Body of pancreas (tissue), 4 donors: ENCODE measurements at regions not wholly inside any gene's neighbourhood (a gene's known extent, or its start where the extent isn't known, plus 50 kb on each side); places are given as distances from the start of the nearest gene placed in this dataset.
"Not testable (repeated sequence)": the region's sequence is repeated elsewhere in the genome, so short reads cannot be mapped to it uniquely, and the experiment has no call there.

Experiments
- ATAC-seq: fragments of 150-250 bp; one replicate; pipeline ENCODE4 v1.9.1; 2016
- DNase-seq, 4 donors: peaks; one replicate each; pipeline ENCODE4 v3.0.0-alpha.2; 2019
- H3K27ac ChIP-seq, 4 donors: fragments of 200-600 bp; sonication (generic); 1 replicate in 3 of 4; 2 replicates in 1 of 4; pipeline versions ENCODE4 v1.5.1 to v1.6.1; 2016 to 2019; ENCODE audit warnings: mild to moderate bottlenecking in 1 of 4, mixed read lengths in 1 of 4, moderate library complexity in 1 of 4
- H3K27me3 ChIP-seq, 2 donors: fragments of 200-600 bp; sonication (generic); one replicate each; pipeline ENCODE4 v1.6.0; 2016; ENCODE audit warnings: mild to moderate bottlenecking in 1 of 2
- H3K36me3 ChIP-seq, 2 donors: fragments of 200-600 bp; sonication (generic); replicated peaks in 1 of 2; 2 replicates each; pipeline ENCODE4 v1.5.1; 2016; ENCODE audit warnings: low read depth in 2 of 2; ENCODE audit not compliant: insufficient read depth in 1 of 2
- H3K4me1 ChIP-seq: fragments of 200-600 bp; sonication (generic); one replicate; pipeline ENCODE4 v1.6.0; 2016
- H3K4me3 ChIP-seq, 2 donors: fragments of 200-600 bp; sonication (generic); 1 replicate in 1 of 2; 2 replicates in 1 of 2; pipeline ENCODE4 v1.5.1; 2016 to 2019
- H3K9me3 ChIP-seq, 3 donors: fragments of 200-600 bp; sonication (generic); 1 replicate in 2 of 3; 2 replicates in 1 of 3; pipeline ENCODE4 v1.5.1; 2016
- POLR2A ChIP-seq, 3 donors: fragments of 450-650 bp; IDR thresholded peaks; one replicate each; pipeline ENCODE4 v1.6.1; 2016; ENCODE audit warnings: antibody characterized with exemption in 3 of 3, mild to moderate bottlenecking in 2 of 3
- WGBS, 2 donors: methylation state at CpG; one replicate each; pipeline ENCODE4 v1.1.5; 2017; 5-methylcytosine and 5-hydroxymethylcytosine counted together
- intact Hi-C: fragments of 100-400 bp; cut with DNase I; formaldehyde crosslinking; loops from one replicate; pipeline ENCODE4 v1.15.1; 2023
- TF ChIP-seq, protein P1 (sequence below), 7 experiments: fragments of 450-650 bp in 4 of 7; fragments of 200-600 bp in 3 of 7; sonication (generic) in 3 of 7; IDR thresholded peaks; one replicate each; pipeline ENCODE4 v1.5.1; 2016 to 2019; ENCODE audit warnings: antibody characterized with exemption in 7 of 7

DNA sequence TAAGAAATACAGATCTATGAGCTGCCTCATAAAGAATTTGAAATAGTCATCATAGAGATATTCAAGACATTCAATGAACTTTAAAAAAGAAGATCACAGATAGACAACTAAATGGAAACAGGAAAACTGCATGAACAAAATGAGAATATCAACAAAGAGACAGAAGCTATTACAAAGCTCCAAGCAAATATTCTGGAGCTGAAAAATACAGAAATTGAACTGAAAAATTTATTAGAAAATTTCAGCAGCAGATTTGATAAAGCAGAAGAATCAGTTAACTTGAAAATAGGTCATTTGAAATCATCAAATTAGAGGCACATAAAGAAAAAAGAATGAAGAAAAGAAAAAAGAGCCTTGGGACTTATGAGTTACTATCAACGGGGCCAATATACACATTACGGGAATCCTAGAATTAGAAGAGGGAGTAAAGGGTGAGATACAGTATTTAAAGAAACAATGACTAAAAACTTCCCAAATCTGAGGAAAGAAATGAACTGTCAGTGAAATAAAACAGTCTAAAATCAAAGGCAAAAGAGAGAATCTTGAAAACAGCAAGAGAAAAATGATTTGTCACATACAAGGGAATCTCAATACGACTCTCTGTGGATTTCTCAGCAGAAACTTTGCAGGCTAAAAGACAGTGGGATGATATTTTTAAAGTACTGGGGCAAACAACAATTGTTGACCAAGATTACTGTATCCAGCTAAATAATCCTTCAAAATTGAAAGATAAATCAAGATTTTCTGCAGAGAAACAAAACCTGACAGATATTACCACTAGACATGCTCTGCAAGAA is 641.6 kb downstream of the ANKRD50 start:
- no peak overlapping the region for H3K27ac ChIP-seq
- TF ChIP-seq POLR2A (IDR thresholded peaks at IDR 0.05): no peak
- TF ChIP-seq, protein P1, sequence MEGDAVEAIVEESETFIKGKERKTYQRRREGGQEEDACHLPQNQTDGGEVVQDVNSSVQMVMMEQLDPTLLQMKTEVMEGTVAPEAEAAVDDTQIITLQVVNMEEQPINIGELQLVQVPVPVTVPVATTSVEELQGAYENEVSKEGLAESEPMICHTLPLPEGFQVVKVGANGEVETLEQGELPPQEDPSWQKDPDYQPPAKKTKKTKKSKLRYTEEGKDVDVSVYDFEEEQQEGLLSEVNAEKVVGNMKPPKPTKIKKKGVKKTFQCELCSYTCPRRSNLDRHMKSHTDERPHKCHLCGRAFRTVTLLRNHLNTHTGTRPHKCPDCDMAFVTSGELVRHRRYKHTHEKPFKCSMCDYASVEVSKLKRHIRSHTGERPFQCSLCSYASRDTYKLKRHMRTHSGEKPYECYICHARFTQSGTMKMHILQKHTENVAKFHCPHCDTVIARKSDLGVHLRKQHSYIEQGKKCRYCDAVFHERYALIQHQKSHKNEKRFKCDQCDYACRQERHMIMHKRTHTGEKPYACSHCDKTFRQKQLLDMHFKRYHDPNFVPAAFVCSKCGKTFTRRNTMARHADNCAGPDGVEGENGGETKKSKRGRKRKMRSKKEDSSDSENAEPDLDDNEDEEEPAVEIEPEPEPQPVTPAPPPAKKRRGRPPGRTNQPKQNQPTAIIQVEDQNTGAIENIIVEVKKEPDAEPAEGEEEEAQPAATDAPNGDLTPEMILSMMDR (IDR thresholded peaks at IDR 0.05): no peak
- H3K4me3 ChIP-seq: no peak overlapping the region
- ATAC-seq (no peak), DNase-seq (no peak)
- H3K36me3 ChIP-seq: no peaks in the 10 kb centered on the region
- H3K9me3 ChIP-seq: peaks cover 0 to 18% (median 0%) of the 10 kb centered on the region in 3 donors
- no peaks in the 10 kb centered on the region for H3K27me3 ChIP-seq
- intact Hi-C loops: no loop called here
- WGBS, 2 donors: 68 to 76% methylated on average over 3 of the region's 3 CpGs
- no peaks in the 10 kb centered on the region for H3K4me1 ChIP-seq

DNA sequence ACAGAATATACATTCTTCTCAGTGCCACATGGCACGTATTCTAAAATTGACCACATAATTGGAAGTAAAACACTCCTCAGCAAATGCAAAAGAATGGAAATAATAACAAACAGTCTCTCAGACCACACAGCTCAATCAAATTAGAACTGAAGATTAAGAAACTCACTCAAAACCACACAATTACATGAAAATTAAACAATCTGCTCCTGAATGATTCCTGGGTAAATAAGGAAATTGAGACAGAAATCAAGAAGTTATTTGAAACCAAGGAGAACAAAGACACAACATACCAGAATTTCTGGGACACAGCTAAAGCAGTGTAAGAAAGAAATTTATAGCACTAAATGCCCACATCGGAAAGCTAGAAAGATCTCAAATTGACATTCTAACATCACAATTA is 637.3 kb downstream of the ANKRD50 start:
- H3K4me3 ChIP-seq, ATAC-seq, H3K36me3 ChIP-seq, H3K27ac ChIP-seq, intact Hi-C loops, DNase-seq, H3K27me3 ChIP-seq, H3K4me1 ChIP-seq: not testable (repeated sequence)
- H3K9me3 ChIP-seq: peaks cover 0 to 18% (median 0%) of the 10 kb centered on the region in 3 donors
- 56 to 62% methylated on average over 2 of the region's 2 CpGs for WGBS, 2 donors

DNA sequence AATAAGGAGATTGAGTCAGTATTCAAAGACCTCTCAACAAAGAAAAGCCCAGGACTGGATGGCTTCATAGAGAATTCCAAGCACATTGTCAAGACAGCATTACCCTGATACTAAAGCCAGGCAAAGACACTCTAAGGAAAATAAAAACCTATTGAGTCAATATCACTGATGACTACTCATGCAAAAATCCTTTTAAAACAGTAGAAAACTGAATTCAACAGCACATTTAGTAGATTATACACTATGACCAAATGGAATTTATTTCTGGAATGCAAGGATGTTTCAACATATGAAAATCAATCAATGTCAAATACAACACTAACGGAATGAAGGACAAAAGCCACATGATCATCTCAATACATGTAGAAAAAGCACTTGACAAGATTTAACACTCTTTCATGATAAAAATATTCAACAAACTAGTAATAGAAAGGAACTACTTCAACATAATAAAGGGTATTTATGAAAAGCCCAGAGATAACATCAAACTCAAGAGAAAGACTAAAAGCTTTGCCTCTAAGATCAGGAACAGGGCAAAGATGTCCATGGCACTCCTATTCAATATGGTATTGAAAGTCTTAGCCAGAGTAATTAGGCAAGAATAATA is 633.3 kb downstream of the ANKRD50 start:
- Histone ChIP-seq H3K27ac (no peak overlapping the region), H3K9me3 (peaks cover 0 to 11% (median 0%) of the 10 kb centered on the region in 3 donors), H3K27me3 (no peaks in the 10 kb centered on the region), H3K36me3 (no peaks in the 10 kb centered on the region), H3K4me3 (no peak overlapping the region), H3K4me1 (no peaks in the 10 kb centered on the region)
- TF ChIP-seq, protein P1 (IDR thresholded peaks at IDR 0.05): no peak
- no peak for TF ChIP-seq POLR2A (IDR thresholded peaks at IDR 0.05)
- DNase-seq (no peak), ATAC-seq (no peak)
- 29 to 44% methylated on average over 1 of the region's 1 CpG for WGBS, 2 donors
- intact Hi-C loops: no loop called here

DNA sequence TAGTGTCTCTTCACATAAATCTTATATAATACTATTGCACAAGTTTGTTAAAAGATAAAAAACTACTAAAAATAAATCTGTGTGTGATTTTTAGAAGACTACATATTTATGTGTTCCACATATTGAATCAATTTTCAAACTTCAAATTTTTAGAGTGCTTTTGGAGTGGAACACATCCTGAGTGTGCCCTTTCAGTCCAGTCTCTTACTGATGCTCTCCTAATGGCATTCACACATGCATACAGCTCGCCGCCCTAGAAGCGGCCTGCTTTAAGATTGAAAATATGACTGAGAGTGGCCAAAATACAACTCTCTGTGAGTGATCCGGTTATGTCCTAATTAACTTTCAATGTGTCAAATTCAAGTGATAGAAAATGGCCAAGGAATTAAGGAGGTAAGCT is 628.8 kb downstream of the ANKRD50 start:
- Histone ChIP-seq H3K36me3 (no peaks in the 10 kb centered on the region), H3K4me1 (no peaks in the 10 kb centered on the region), H3K4me3 (no peak overlapping the region), H3K27me3 (no peaks in the 10 kb centered on the region), H3K27ac (no peak overlapping the region), H3K9me3 (peaks cover 0 to 6% (median 0%) of the 10 kb centered on the region in 3 donors)
- ATAC-seq (no peak), DNase-seq (no peak)
- no peak for TF ChIP-seq POLR2A (IDR thresholded peaks at IDR 0.05)
- TF ChIP-seq, protein P1 (IDR thresholded peaks at IDR 0.05): no peak
- intact Hi-C loops: no loop called here
- WGBS, 2 donors: 34 to 44% methylated on average over 4 of the region's 4 CpGs

DNA sequence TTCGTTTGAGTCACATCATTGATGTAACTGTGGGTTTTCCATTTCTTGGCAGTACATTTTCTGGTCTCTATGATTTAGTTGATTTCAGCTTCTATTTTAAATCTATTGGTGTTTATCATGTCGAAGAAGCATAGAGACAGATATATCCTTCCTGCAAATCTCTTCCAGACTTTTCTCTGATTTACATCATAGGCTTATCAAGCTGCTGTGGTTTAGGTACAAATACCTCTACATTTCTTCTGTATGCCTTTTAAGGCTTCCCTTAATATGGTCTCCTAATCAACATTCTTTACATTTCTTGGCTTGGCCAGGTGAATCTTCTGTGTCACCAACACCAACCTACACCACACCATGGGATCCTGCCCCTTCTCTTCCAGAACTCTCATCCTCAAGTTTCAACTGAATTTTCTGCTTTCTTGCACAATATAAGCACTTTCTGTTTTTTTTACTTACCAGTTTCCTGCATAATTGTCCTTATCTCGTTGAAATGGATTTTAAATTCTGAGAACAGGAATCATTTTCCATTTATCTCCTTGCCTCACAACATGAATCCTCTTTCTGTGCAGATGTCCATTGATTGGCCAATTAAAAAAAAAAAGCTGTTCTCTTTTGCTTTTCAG is 626.9 kb downstream of the ANKRD50 start:
- no peak overlapping the region for H3K27ac ChIP-seq
- H3K27me3 ChIP-seq: no peaks in the 10 kb centered on the region
- ATAC-seq: no peak
- TF ChIP-seq, protein P1 (IDR thresholded peaks at IDR 0.05): no peak
- TF ChIP-seq POLR2A (IDR thresholded peaks at IDR 0.05): no peak
- no peak overlapping the region for H3K4me3 ChIP-seq
- intact Hi-C loops: no loop called here
- no peaks in the 10 kb centered on the region for H3K4me1 ChIP-seq
- no peaks in the 10 kb centered on the region for H3K36me3 ChIP-seq
- 40 to 56% methylated on average over 3 of the region's 3 CpGs for WGBS, 2 donors
- H3K9me3 ChIP-seq: peaks cover 0 to 6% (median 0%) of the 10 kb centered on the region in 3 donors
- no peak for DNase-seq
